ENCODE measurements at regions not wholly inside any gene's neighbourhood (a gene's known extent, or its start where the extent isn't known, plus 50 kb on each side); places are given as distances from the start of the nearest gene placed in this dataset.

GRCh38 chr11:8826901-8827560 lies 84.0 kb upstream of the AKIP1 start:
- DNase-seq = no peak

DNA sequence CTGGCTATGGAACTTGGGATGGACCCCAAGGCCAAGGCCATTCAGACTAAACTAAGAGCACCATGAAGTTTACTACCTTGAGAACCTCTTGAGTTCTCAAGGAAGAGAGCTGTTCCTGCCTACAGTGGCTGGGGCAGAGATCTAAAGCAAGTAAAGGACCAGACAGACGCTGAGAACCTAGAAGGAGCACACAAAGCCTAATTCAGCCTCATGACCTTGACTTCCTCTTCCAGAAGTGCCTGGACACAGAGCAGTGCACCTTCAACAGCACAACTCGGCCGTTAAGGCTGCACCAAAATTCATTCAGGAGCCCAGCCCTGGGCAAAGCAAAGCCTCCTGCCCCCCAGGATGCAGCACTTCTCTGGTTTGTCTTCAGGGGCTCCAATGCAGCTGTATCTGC lies 82.9 kb upstream of the AKIP1 start:
- no peak for DNase-seq

- DNase-seq = no peak
These were observed 82.2 kb upstream of the AKIP1 start for GRCh38 chr11:8828580-8829361.

- DNase-seq = no peak
These were observed 81.4 kb upstream of the AKIP1 start for GRCh38 chr11:8829556-8829955.

DNA sequence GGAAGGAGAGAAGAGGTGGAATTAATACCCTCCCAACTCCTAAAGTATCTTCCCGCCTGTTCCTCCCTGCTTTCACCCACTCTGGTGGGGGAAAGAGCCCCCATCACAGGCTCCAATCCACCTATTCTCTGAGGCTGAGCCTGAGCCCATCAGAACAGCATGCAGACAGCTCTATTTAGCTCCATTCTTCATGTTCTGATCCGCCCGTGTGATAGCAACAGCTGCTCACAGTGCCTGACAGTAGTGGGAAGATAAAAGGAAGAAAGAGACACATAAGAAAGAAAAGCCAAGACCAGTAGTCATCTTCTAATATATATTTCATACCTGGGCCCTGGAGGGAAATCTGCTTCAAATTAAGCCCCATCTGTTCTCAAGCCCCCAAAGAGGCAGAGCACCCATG lies 80.3 kb upstream of the AKIP1 start:
- no peak for DNase-seq

DNA sequence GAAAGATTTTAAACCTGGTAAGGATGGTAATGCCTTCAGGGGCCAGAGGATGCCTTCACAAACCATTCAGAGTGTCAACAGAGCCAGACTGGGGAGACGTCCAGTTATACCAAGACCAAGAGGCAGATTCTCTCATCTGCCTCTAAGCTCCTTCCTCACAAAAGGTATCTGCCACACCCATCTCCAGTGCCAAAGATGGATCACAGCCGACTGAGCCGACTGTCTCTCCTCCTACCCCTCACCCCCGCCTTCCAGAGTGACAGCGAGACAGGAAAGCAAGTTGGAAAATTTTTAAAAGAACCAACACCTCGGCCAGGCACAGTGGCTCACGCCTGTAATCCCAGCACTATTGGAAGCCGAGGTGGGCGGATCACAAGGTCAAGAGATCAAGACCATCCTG lies 79.1 kb upstream of the AKIP1 start:
- DNase-seq = no peak

- no peak for DNase-seq
These were observed 78.3 kb upstream of the AKIP1 start for GRCh38 chr11:8832571-8833260.

- no peak for DNase-seq
These were observed 77.2 kb upstream of the AKIP1 start for GRCh38 chr11:8833568-8834315.

GRCh38 chr11:8834379-8834778 lies 76.6 kb upstream of the AKIP1 start:
- DNase-seq = no peak

GRCh38 chr11:8838248-8838647 lies 72.7 kb upstream of the AKIP1 start:
- DNase-seq = no peak

DNA sequence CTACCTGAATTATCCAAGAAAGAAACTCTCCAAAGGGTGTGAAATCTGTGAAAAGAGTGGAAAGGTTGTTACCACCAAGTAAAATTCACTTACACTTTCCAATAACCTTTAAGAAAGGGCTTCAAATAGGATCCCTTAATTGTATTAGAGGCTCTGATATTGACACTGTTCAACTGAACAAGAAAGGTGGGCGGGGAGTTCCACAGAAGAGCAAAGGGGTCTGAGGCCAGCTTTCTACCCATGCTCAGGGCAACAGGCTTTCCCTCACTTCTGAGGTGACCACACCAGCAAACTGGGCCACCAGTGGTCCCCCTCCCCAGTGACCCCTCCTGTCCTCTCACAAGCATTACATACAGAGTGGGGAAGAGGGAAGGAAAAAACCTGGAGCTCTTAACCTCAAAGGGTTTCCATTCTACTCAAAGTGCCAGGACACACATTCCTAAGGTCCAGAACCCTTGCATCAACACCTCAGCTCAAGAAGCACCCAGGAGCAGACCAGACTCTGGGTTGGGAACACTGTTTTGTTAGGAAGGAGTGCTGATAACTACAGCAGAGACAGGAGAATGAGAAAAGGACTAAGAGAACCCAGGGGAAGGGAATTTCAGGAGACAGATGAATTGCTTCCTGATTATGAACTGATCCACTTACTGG lies 71.6 kb upstream of the AKIP1 start:
- DNase-seq = no peak

GRCh38 chr11:8839957-8840945 lies 70.7 kb upstream of the AKIP1 start:
- DNase-seq = no peak

DNA sequence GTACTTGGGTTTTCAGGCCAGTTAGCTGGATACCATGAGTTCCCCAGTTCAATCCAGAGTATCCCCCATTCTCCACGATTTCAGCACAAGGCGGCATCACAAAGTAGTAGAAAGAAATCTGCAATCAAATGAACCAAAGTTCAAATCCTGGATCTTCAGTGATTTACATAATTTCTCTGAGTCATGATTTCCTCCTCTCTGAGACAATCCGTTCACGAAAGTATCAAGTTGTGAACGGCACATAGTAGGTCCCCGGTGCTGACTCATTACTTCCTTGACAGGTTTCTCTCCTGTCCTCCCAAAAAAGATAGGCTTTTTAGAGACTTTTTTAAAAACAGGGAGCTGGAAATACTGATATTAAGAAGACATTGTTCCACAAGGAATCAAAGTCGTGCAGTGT lies 69.1 kb upstream of the AKIP1 start:
- no peak for DNase-seq

- no peak for DNase-seq
These were observed 52.2 kb upstream of the AKIP1 start for GRCh38 chr11:8858808-8859207.
